Prostate gland (tissue), 2 donors: ENCODE measurements at regions not wholly inside any gene's neighbourhood (a gene's known extent, or its start where the extent isn't known, plus 50 kb on each side); places are given as distances from the start of the nearest gene placed in this dataset.

Source experiments
- DNase-seq: peaks from one replicate; pipeline ENCODE4 v3.0.0-alpha.2; 2019; ENCODE audit warnings: low spot score
- H3K27ac ChIP-seq, 2 donors: fragments of 200-600 bp; sonication (generic); 2 replicates each; pipeline ENCODE4 v1.5.1; 2017 to 2019
- H3K27me3 ChIP-seq: fragments of 200-600 bp; sonication (generic); replicated peaks from 2 replicates; pipeline ENCODE4 v1.5.1; 2019; ENCODE audit not compliant: insufficient read depth
- H3K36me3 ChIP-seq, 2 donors: fragments of 200-600 bp; sonication (generic); 1 replicate in 1 of 2; 2 replicates in 1 of 2; pipeline versions ENCODE4 v1.5.1 to v1.8.1; 2017 to 2019
- H3K4me1 ChIP-seq: fragments of 200-600 bp; sonication (generic); replicated peaks from 2 replicates; pipeline ENCODE4 v1.5.1; 2019
- H3K4me3 ChIP-seq, 2 donors: fragments of 200-600 bp; sonication (generic); 2 replicates each; pipeline ENCODE4 v1.5.1; 2017 to 2019
- H3K9me3 ChIP-seq: fragments of 200-600 bp; sonication (generic); 2 replicates; pipeline ENCODE4 v1.5.1; 2017
- CTCF ChIP-seq, 4 experiments: fragments of 200-600 bp in 2 of 4; fragments of 450-650 bp in 2 of 4; sonication (generic) in 2 of 4; IDR thresholded peaks; 1 replicate in 3 of 4; 2 replicates in 1 of 4; pipeline ENCODE4 v1.5.1; 2016 to 2019; ENCODE audit warnings: antibody characterized with exemption in 4 of 4, mild to moderate bottlenecking in 2 of 4, moderate library complexity in 2 of 4
- POLR2A ChIP-seq: fragments of 450-650 bp; IDR thresholded peaks from one replicate; pipeline ENCODE4 v1.6.1; 2016; ENCODE audit warnings: antibody characterized with exemption, mild to moderate bottlenecking
- POLR2AphosphoS5 ChIP-seq: sonication (generic); formaldehyde crosslinking; IDR thresholded peaks from one replicate; pipeline ENCODE4 v1.6.1; 2017; ENCODE audit warnings: antibody characterized with exemption
- WGBS: methylation state at CpG from one replicate; pipeline ENCODE4 v1.1.5; 2018; 5-methylcytosine and 5-hydroxymethylcytosine counted together
- intact Hi-C: fragments of 100-400 bp; cut with DNase I; formaldehyde crosslinking; loops from one replicate; pipeline ENCODE4 v1.14.2; 2022

- Histone ChIP-seq H3K27me3 (no peaks in the 10 kb centered on the region), H3K9me3 (no peaks in the 10 kb centered on the region), H3K4me1 (no peaks in the 10 kb centered on the region), H3K36me3 (no peaks in the 10 kb centered on the region), H3K4me3 (no peak overlapping the region), H3K27ac (no peak overlapping the region)
- intact Hi-C loops, result no loop called here
- WGBS, result 92% methylated on average over 3 of the region's 3 CpGs
- TF ChIP-seq POLR2A (no peak), POLR2AphosphoS5 (no peak), CTCF (IDR thresholded peaks at IDR 0.05) (no peak)
- no peak for DNase-seq
Observed at GRCh38 chr4:106424426-106424825, 55.8 kb upstream of the GIMD1 start.

- TF ChIP-seq CTCF (IDR thresholded peaks at IDR 0.05), result no peak
- TF ChIP-seq POLR2A, result no peak
- no peak for TF ChIP-seq POLR2AphosphoS5
- Histone ChIP-seq H3K27ac (no peak overlapping the region), H3K4me3 (no peak overlapping the region)
Observed at GRCh38 chr4:106423791-106424190, 55.2 kb upstream of the GIMD1 start.

GRCh38 chr4:106422766-106423165, 54.2 kb upstream of the GIMD1 start:
- no peak overlapping the region for H3K27ac ChIP-seq
- no peaks in the 10 kb centered on the region for H3K27me3 ChIP-seq
- no peak for DNase-seq
- no peaks in the 10 kb centered on the region for H3K36me3 ChIP-seq
- no peaks in the 10 kb centered on the region for H3K9me3 ChIP-seq
- no peaks in the 10 kb centered on the region for H3K4me1 ChIP-seq
- no peak for TF ChIP-seq CTCF (IDR thresholded peaks at IDR 0.05)
- TF ChIP-seq POLR2A, result no peak
- no peak for TF ChIP-seq POLR2AphosphoS5
- 76% methylated on average over 1 of the region's 1 CpG for WGBS
- H3K4me3 ChIP-seq, result no peak overlapping the region
- intact Hi-C loops, result no loop called here

More at GRCh38 chr4:106423791-106424190, 55.2 kb upstream of the GIMD1 start:
- H3K4me1 ChIP-seq, result no peaks in the 10 kb centered on the region
- intact Hi-C loops, result no loop called here
- no peaks in the 10 kb centered on the region for H3K9me3 ChIP-seq
- no peaks in the 10 kb centered on the region for H3K36me3 ChIP-seq
- no peaks in the 10 kb centered on the region for H3K27me3 ChIP-seq
- no peak for DNase-seq

- no peak for DNase-seq
Observed at GRCh38 chr4:106421441-106422296, 53.1 kb upstream of the GIMD1 start.

More at GRCh38 chr4:106421441-106422296, 53.1 kb upstream of the GIMD1 start:
- Histone ChIP-seq H3K9me3 (no peaks in the 10 kb centered on the region), H3K36me3 (no peaks in the 10 kb centered on the region), H3K27ac (no peak overlapping the region), H3K4me3 (no peak overlapping the region), H3K27me3 (no peaks in the 10 kb centered on the region), H3K4me1 (no peaks in the 10 kb centered on the region)
- no peak for TF ChIP-seq POLR2A
- TF ChIP-seq POLR2AphosphoS5, result no peak
- no peak for TF ChIP-seq CTCF (IDR thresholded peaks at IDR 0.05)
- intact Hi-C loops, result no loop called here
- WGBS, result 62% methylated on average over 4 of the region's 4 CpGs
